Activated T-helper 17 cell treated with anti-CD3 and anti-CD28 coated beads, Interleukin-2, amount 50 U/mL, for 72 hours (primary cell): ENCODE measurements at regions not wholly inside any gene's neighbourhood (a gene's known extent, or its start where the extent isn't known, plus 50 kb on each side); places are given as distances from the start of the nearest gene placed in this dataset.
"Not testable (repeated sequence)": the region's sequence is repeated elsewhere in the genome, so short reads cannot be mapped to it uniquely, and the experiment has no call there.

ENCODE experiments used
- ATAC-seq: fragments of 150-1000 bp; cut with Tn5 transposase; replicated peaks from 2 replicates; pipeline ENCODE4 v1.10.0; 2021; ENCODE audit warnings: mild to moderate bottlenecking, moderate library complexity
- H3K27ac Mint-ChIP-seq: one replicate; pipeline ENCODE4 v1.8.0; 2022; ENCODE audit warnings: mixed read lengths
- H3K27me3 Mint-ChIP-seq: one replicate; pipeline ENCODE4 v1.8.0; 2022; ENCODE audit warnings: mixed read lengths
- H3K36me3 Mint-ChIP-seq: one replicate; pipeline ENCODE4 v1.8.0; 2022; ENCODE audit warnings: low read depth, mild to moderate bottlenecking, mixed read lengths
- H3K4me1 Mint-ChIP-seq: one replicate; pipeline ENCODE4 v1.8.0; 2022; ENCODE audit warnings: mixed read lengths
- H3K4me3 Mint-ChIP-seq: one replicate; pipeline ENCODE4 v1.8.0; 2022; ENCODE audit warnings: mild to moderate bottlenecking, mixed read lengths
- H3K9me3 Mint-ChIP-seq: one replicate; pipeline ENCODE4 v1.8.0; 2022; ENCODE audit warnings: mixed read lengths

- H3K27me3 Mint-ChIP-seq, result no peaks in the 10 kb centered on the region
- no peaks in the 10 kb centered on the region for H3K36me3 Mint-ChIP-seq
- H3K9me3 Mint-ChIP-seq, result no peaks in the 10 kb centered on the region
- H3K27ac Mint-ChIP-seq, result no peak overlapping the region
- H3K4me1 Mint-ChIP-seq, result no peaks in the 10 kb centered on the region
- H3K4me3 Mint-ChIP-seq, result no peak overlapping the region
- no peak for ATAC-seq
Observed at GRCh38 chr16:59048876-59049275, 314.8 kb upstream of the GOT2 start.

GRCh38 chr16:59047114-59047513 is 313.0 kb upstream of the GOT2 start:
- Mint-ChIP-seq H3K4me3 (no peak overlapping the region), H3K4me1 (no peaks in the 10 kb centered on the region), H3K36me3 (no peaks in the 10 kb centered on the region), H3K27ac (no peak overlapping the region), H3K27me3 (no peaks in the 10 kb centered on the region), H3K9me3 (peaks cover 8% of the 10 kb centered on the region)
- no peak for ATAC-seq

DNA sequence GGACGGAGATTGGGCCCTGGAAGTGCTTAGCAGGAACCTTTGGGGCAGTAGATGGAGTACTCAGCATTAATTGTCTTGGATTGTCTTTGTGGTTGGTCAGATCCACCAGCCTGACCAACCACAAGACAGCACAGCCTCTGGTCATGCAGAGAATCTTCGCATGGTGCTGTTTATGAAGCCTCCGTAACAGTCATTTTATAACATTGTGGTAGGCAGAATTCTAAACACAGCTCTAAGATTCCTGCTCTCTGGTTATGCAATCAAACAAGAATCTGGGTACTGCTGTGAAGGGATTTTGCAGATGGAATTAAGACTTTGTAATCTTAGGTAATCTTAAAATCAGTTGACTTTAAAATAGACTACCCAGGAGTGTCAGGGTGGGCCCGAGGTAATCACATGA is 312.2 kb upstream of the GOT2 start:
- Mint-ChIP-seq H3K4me1 (no peaks in the 10 kb centered on the region), H3K27me3 (no peaks in the 10 kb centered on the region), H3K4me3 (no peak overlapping the region), H3K36me3 (no peaks in the 10 kb centered on the region), H3K27ac (no peak overlapping the region), H3K9me3 (peaks cover 8% of the 10 kb centered on the region)
- ATAC-seq, result no peak

DNA sequence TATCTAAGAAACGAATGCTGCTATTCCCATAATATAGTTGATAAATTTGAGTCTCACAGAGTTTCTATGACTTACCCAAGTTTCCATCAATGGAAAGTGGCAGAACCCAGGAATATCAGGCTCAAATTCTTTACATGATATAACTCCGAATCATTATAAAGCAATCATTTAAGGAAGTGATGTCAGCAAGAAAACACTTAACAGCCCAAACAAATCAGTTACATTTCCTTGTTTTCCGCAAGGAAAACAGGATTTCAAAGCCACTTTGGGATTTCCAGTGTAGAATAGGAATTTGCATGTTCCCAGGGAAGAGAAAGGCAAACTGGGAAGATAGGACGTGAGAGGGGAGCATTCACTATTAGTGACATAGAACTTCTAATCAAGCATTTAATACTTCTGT is 311.4 kb upstream of the GOT2 start:
- no peaks in the 10 kb centered on the region for H3K4me1 Mint-ChIP-seq
- peaks cover 8% of the 10 kb centered on the region for H3K9me3 Mint-ChIP-seq
- no peaks in the 10 kb centered on the region for H3K27me3 Mint-ChIP-seq
- no peak overlapping the region for H3K4me3 Mint-ChIP-seq
- ATAC-seq, result no peak
- no peaks in the 10 kb centered on the region for H3K36me3 Mint-ChIP-seq
- no peak overlapping the region for H3K27ac Mint-ChIP-seq

DNA sequence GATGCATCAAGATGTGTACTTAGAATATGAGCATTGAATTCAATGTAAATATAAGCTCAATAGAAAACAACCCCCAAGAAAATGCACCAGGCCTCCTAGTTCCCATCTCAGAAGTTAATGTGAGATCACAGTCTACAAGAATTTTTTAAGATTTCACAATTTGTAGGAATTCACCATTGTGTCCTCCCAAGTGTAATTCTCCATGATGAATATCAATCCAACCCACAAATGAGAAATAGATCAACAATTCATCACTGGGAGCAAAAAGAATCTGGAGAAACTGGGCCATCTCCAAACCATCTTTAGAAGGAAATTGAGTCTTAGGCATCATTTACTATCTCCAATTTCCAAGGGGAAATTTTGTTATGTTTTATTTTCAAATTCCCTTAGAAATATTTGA is 310.5 kb upstream of the GOT2 start:
- H3K27me3 Mint-ChIP-seq, result no peaks in the 10 kb centered on the region
- H3K27ac Mint-ChIP-seq, result no peak overlapping the region
- no peak for ATAC-seq
- H3K36me3 Mint-ChIP-seq, result no peaks in the 10 kb centered on the region
- no peak overlapping the region for H3K4me3 Mint-ChIP-seq
- no peaks in the 10 kb centered on the region for H3K4me1 Mint-ChIP-seq
- H3K9me3 Mint-ChIP-seq, result peaks cover 8% of the 10 kb centered on the region

DNA sequence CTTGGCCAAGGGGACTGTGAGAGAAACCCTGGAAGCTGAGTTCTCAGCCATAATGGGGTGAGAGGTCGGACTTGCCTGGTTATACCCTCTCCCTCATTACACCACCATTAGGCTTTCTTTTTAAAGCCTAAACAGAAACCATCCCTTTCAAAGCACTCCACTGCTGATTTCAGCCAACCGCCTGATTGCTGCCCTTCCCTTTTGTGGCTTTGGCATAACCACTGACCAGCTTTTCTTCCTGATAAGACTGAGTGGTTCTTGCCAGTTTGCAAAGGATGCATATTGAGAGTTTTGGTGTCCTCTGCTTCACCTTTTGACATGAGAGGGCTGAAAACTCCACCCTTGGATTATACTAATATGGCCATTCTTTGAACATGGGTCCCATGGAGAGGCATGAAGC is 308.2 kb upstream of the GOT2 start:
- no peak overlapping the region for H3K27ac Mint-ChIP-seq
- no peak for ATAC-seq
- no peaks in the 10 kb centered on the region for H3K27me3 Mint-ChIP-seq
- no peaks in the 10 kb centered on the region for H3K4me1 Mint-ChIP-seq
- H3K4me3 Mint-ChIP-seq, result no peak overlapping the region
- H3K36me3 Mint-ChIP-seq, result no peaks in the 10 kb centered on the region
- peaks cover 8% of the 10 kb centered on the region for H3K9me3 Mint-ChIP-seq

- Mint-ChIP-seq H3K36me3 (no peaks in the 10 kb centered on the region), H3K4me1 (no peaks in the 10 kb centered on the region), H3K9me3 (peaks cover 8% of the 10 kb centered on the region), H3K4me3 (no peak overlapping the region), H3K27me3 (no peaks in the 10 kb centered on the region), H3K27ac (no peak overlapping the region)
- ATAC-seq, result no peak
Observed at GRCh38 chr16:59039066-59039720, 305.1 kb upstream of the GOT2 start.

DNA sequence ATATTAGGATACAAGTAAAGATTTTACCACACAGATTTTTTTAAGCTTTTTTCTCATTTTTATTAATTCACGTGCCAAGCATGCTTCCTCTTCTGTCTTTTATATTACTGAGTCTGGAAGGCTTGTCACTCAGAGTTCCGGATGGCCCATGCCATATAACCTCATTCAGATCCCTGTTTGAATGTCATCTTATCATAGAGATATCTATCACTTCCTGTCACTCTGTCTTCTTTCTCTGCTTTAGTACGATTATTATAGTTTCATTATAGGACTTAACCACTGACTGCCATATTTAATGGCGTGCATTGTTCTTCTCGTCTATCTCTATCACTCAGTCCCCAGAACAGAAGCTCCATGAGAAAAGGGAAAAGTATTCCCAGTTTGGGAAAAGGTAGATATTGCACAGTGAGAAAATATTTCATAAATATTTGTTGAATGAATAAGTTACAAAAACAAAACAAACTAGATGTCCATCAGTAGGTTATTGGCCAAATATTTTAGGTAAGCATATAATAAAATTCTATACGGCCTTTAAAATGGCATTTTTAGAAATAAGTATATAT is 296.9 kb upstream of the GOT2 start:
- no peak overlapping the region for H3K27ac Mint-ChIP-seq
- no peak overlapping the region for H3K4me3 Mint-ChIP-seq
- H3K27me3 Mint-ChIP-seq, result no peaks in the 10 kb centered on the region
- no peaks in the 10 kb centered on the region for H3K4me1 Mint-ChIP-seq
- no peaks in the 10 kb centered on the region for H3K9me3 Mint-ChIP-seq
- H3K36me3 Mint-ChIP-seq, result no peaks in the 10 kb centered on the region
- no peak for ATAC-seq

DNA sequence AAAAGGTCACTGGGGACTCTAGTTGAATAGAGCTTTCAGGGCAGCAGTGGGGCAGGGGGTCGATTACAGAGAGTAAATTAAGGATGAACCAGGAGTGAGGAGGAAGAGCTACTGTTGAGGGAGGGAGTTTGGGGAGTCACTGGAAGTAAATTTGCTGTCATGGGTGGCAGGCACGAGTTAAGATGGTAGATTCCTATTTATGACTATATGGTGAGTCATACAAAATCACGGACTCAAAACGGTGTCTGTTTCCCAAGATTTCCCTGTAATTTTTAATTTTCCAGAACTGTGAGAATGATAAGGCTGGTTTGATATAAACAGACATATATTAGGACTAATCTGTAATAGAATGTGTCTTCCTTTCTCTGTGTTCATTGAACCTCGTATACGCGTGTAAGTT is 287.6 kb upstream of the GOT2 start:
- H3K4me3 Mint-ChIP-seq, result no peak overlapping the region
- ATAC-seq, result no peak
- H3K9me3 Mint-ChIP-seq, result peaks cover 21% of the 10 kb centered on the region
- H3K36me3 Mint-ChIP-seq, result no peaks in the 10 kb centered on the region
- H3K27ac Mint-ChIP-seq, result no peak overlapping the region
- no peaks in the 10 kb centered on the region for H3K27me3 Mint-ChIP-seq
- no peaks in the 10 kb centered on the region for H3K4me1 Mint-ChIP-seq

DNA sequence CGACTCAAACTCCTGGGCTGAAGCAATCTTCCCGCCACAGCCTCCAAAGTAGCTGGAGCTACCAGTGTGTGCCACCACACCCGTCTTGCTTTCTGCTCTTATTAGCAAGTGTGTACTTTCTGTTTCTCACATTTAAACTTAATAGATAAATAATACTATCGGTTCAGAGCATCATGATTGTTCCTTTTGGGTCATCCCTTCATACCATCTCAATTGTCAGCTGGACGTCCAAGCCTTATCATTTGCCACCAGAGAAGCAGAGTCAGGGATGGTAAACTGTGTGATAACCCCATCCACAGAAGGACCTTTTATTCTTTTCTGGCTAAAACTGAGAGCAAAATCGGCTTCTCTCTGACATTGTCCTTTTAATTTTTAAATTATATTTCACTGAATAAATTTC is 279.8 kb upstream of the GOT2 start:
- Mint-ChIP-seq H3K9me3 (peaks cover 6% of the 10 kb centered on the region), H3K27me3 (no peaks in the 10 kb centered on the region), H3K27ac (no peak overlapping the region), H3K4me1 (no peaks in the 10 kb centered on the region), H3K36me3 (no peaks in the 10 kb centered on the region), H3K4me3 (no peak overlapping the region)
- ATAC-seq, result no peak

- Mint-ChIP-seq H3K27me3 (no peaks in the 10 kb centered on the region), H3K36me3 (no peaks in the 10 kb centered on the region), H3K4me3 (no peak overlapping the region), H3K27ac (no peak overlapping the region), H3K9me3 (no peaks in the 10 kb centered on the region), H3K4me1 (no peaks in the 10 kb centered on the region)
- ATAC-seq, result no peak
Observed at GRCh38 chr16:58999762-59000161, 265.6 kb upstream of the GOT2 start.

DNA sequence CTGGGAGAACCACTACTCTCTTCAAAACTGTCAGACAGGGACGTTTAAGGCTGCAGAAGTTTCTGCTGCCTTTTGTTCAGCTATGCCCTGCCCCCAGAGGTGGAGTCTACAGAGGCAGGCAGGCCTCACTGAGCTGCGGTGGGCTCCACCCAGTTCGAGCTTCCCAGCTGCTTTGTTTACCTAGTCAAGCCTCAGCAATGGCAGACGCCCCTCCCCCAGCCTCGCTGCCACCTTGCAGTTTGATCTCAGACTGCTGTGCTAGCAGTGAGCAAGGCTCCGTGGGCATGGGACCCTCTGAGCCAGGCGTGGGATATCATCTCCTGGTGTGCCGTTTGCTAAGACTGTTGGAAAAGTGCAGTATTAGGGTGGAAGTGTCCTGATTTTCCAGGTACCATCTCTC is 258.6 kb upstream of the GOT2 start:
- not testable (repeated sequence) for H3K4me3 Mint-ChIP-seq, H3K27ac Mint-ChIP-seq, H3K27me3 Mint-ChIP-seq, ATAC-seq, H3K4me1 Mint-ChIP-seq, H3K36me3 Mint-ChIP-seq
- H3K9me3 Mint-ChIP-seq, result peaks cover 11% of the 10 kb centered on the region

DNA sequence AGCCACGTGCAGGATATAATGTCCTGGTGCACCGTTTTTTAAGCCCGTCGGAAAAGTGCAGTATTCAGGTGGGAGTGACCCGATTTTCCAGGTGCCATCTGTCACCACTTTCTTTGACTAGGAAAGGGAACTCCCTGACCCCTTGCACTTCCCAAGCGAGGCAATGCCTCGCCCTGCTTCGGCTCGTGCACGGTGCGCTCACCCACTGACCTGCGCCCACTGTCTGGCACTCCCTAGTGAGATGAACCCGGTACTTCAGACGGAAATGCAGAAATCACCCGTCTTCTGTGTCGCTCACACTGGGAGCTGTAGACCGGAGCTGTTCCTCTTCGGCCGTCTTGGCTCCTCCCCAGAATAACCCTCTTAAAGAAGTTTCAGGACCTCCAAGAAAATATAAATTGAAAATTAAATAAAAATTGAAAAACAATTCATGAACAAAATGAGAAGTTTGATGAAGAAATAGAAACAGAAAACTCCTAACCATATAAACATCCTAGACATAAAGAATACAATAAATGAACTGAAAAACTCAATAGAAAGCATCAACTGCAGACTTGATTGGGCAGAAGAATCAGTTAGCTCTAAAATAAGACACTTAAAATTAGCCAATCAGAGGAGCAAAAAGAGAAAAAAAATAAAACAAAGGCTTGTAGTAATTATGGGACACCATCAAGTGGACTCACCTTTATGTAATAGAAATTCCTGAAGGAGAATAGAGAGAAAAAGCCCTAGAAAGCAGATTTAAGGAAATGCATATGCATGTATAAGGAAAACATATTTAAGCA is 249.3 kb upstream of the GOT2 start:
- H3K27ac Mint-ChIP-seq, ATAC-seq, H3K4me3 Mint-ChIP-seq, H3K4me1 Mint-ChIP-seq, H3K27me3 Mint-ChIP-seq, H3K9me3 Mint-ChIP-seq, H3K36me3 Mint-ChIP-seq: not testable (repeated sequence)

DNA sequence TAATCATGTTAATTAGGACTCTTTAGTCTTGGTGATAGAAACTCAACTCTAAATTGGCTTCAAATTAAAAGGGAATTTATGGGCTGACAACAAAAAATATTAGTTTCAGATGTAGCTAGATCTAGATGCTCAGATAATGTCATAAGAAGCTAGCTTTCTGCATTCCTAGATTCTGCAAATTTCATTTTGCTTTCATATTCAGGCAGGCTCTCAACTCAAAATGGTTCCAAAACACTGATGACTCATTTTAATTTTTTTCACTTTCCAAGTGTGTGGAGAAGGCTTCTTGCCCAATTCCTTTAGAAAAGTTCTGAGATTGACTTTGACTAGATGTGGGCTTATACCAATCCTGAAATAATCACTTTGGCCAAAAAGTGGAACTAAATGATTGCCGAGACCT is 236.7 kb upstream of the GOT2 start:
- Mint-ChIP-seq H3K4me3 (no peak overlapping the region), H3K36me3 (no peaks in the 10 kb centered on the region), H3K27me3 (no peaks in the 10 kb centered on the region), H3K4me1 (no peaks in the 10 kb centered on the region), H3K27ac (no peak overlapping the region), H3K9me3 (no peaks in the 10 kb centered on the region)
- peak; percentile 18 for ATAC-seq

- H3K27me3 Mint-ChIP-seq, result no peaks in the 10 kb centered on the region
- H3K4me3 Mint-ChIP-seq, result no peak overlapping the region
- no peaks in the 10 kb centered on the region for H3K4me1 Mint-ChIP-seq
- H3K27ac Mint-ChIP-seq, result no peak overlapping the region
- H3K36me3 Mint-ChIP-seq, result no peaks in the 10 kb centered on the region
- H3K9me3 Mint-ChIP-seq, result no peaks in the 10 kb centered on the region
- no peak for ATAC-seq
Observed at GRCh38 chr16:58963479-58963878, 229.4 kb upstream of the GOT2 start.
